ENCODE measurements at regions not wholly inside any gene's neighbourhood (a gene's known extent, or its start where the extent isn't known, plus 50 kb on each side); places are given as distances from the start of the nearest gene placed in this dataset.
A peak's percentile ranks its signal among the peaks of the same experiment; 100 is the strongest.

GRCh38 chr3:36248374-36248773 is 131.9 kb upstream of the STAC start:
- no peaks in the 10 kb centered on the region for H3K36me3 ChIP-seq
- no peak overlapping the region for H3K27ac ChIP-seq
- H3K4me3 ChIP-seq: no peak overlapping the region
- no peaks in the 10 kb centered on the region for H3K27me3 ChIP-seq (replicated peaks)
- DNase-seq (ENCODE audit: low read depth in 1 of 2, low spot score in 2 of 2): no peak
- H3K4me1 ChIP-seq (replicated peaks): peaks cover 19% of the 10 kb centered on the region
- no peaks in the 10 kb centered on the region for H3K9me3 ChIP-seq (replicated peaks)

- Histone ChIP-seq H3K9me3 (replicated peaks) (no peaks in the 10 kb centered on the region), H3K4me1 (replicated peaks) (0 out of 2 replicates have a peak, but pooled peaks cover 7% of the 10 kb centered on the region), H3K27me3 (replicated peaks) (no peaks in the 10 kb centered on the region), H3K36me3 (no peaks in the 10 kb centered on the region), H3K4me3 (no peak overlapping the region), H3K27ac (no peak overlapping the region)
- no peak for DNase-seq (ENCODE audit: low read depth in 1 of 2, low spot score in 2 of 2)
Measured at GRCh38 chr3:36250191-36250590, 130.1 kb upstream of the STAC start.

- Histone ChIP-seq H3K9me3 (replicated peaks) (no peaks in the 10 kb centered on the region), H3K36me3 (no peaks in the 10 kb centered on the region), H3K4me1 (replicated peaks) (no peaks in the 10 kb centered on the region), H3K27ac (no peak overlapping the region), H3K4me3 (no peak overlapping the region), H3K27me3 (replicated peaks) (no peaks in the 10 kb centered on the region)
- DNase-seq (ENCODE audit: low read depth in 1 of 2, low spot score in 2 of 2): no peak
Measured at GRCh38 chr3:36257158-36257852, 123.0 kb upstream of the STAC start.

GRCh38 chr3:36258421-36258820 is 121.9 kb upstream of the STAC start:
- no peaks in the 10 kb centered on the region for H3K4me1 ChIP-seq (replicated peaks)
- H3K9me3 ChIP-seq (replicated peaks): no peaks in the 10 kb centered on the region
- H3K27ac ChIP-seq: no peak overlapping the region
- no peaks in the 10 kb centered on the region for H3K27me3 ChIP-seq (replicated peaks)
- DNase-seq (ENCODE audit: low read depth in 1 of 2, low spot score in 2 of 2): no peak
- H3K36me3 ChIP-seq: no peaks in the 10 kb centered on the region
- H3K4me3 ChIP-seq: no peak overlapping the region

- Histone ChIP-seq H3K9me3 (replicated peaks) (no peaks in the 10 kb centered on the region), H3K36me3 (no peaks in the 10 kb centered on the region), H3K27me3 (replicated peaks) (no peaks in the 10 kb centered on the region), H3K27ac (no peak overlapping the region), H3K4me1 (replicated peaks) (no peaks in the 10 kb centered on the region), H3K4me3 (no peak overlapping the region)
- no peak for DNase-seq (ENCODE audit: low read depth in 1 of 2, low spot score in 2 of 2)
Measured at GRCh38 chr3:36259580-36259979, 120.7 kb upstream of the STAC start.

GRCh38 chr3:36269274-36269673 is 111.0 kb upstream of the STAC start:
- H3K27ac ChIP-seq: no peak overlapping the region
- H3K36me3 ChIP-seq: no peaks in the 10 kb centered on the region
- no peaks in the 10 kb centered on the region for H3K4me1 ChIP-seq (replicated peaks)
- H3K4me3 ChIP-seq: no peak overlapping the region
- H3K27me3 ChIP-seq (replicated peaks): no peaks in the 10 kb centered on the region
- no peak for DNase-seq (ENCODE audit: low read depth in 1 of 2, low spot score in 2 of 2)
- no peaks in the 10 kb centered on the region for H3K9me3 ChIP-seq (replicated peaks)

- H3K36me3 ChIP-seq: no peaks in the 10 kb centered on the region
- H3K4me1 ChIP-seq (replicated peaks): no peaks in the 10 kb centered on the region
- no peak for DNase-seq (ENCODE audit: low read depth in 1 of 2, low spot score in 2 of 2)
- no peaks in the 10 kb centered on the region for H3K27me3 ChIP-seq (replicated peaks)
- no peak overlapping the region for H3K4me3 ChIP-seq
- H3K27ac ChIP-seq: no peak overlapping the region
- no peaks in the 10 kb centered on the region for H3K9me3 ChIP-seq (replicated peaks)
Measured at GRCh38 chr3:36282766-36283165, 97.5 kb upstream of the STAC start.

- H3K27me3 ChIP-seq (replicated peaks): no peaks in the 10 kb centered on the region
- H3K4me1 ChIP-seq (replicated peaks): peaks cover 5% of the 10 kb centered on the region; the same call in 1 of the 2 replicates
- H3K36me3 ChIP-seq: no peaks in the 10 kb centered on the region
- H3K9me3 ChIP-seq (replicated peaks): no peaks in the 10 kb centered on the region
- H3K27ac ChIP-seq: no peak overlapping the region
- no peak for DNase-seq (ENCODE audit: low read depth in 1 of 2, low spot score in 2 of 2)
- H3K4me3 ChIP-seq: no peak overlapping the region
Measured at GRCh38 chr3:36295296-36295695, 85.0 kb upstream of the STAC start.

GRCh38 chr3:36297195-36297594 is 83.1 kb upstream of the STAC start:
- Histone ChIP-seq H3K27ac (no peak overlapping the region), H3K4me3 (no peak overlapping the region), H3K4me1 (replicated peaks) (peaks cover 5% of the 10 kb centered on the region; the same call in 1 of the 2 replicates), H3K9me3 (replicated peaks) (no peaks in the 10 kb centered on the region), H3K27me3 (replicated peaks) (no peaks in the 10 kb centered on the region), H3K36me3 (no peaks in the 10 kb centered on the region)
- DNase-seq (ENCODE audit: low read depth in 1 of 2, low spot score in 2 of 2): no peak

- Histone ChIP-seq H3K27ac (no peak overlapping the region), H3K27me3 (replicated peaks) (no peaks in the 10 kb centered on the region), H3K4me1 (replicated peaks) (peaks cover 5% of the 10 kb centered on the region; the same call in 1 of the 2 replicates), H3K36me3 (no peaks in the 10 kb centered on the region), H3K9me3 (replicated peaks) (no peaks in the 10 kb centered on the region), H3K4me3 (no peak overlapping the region)
- no peak for DNase-seq (ENCODE audit: low read depth in 1 of 2, low spot score in 2 of 2)
Measured at GRCh38 chr3:36298188-36298587, 82.1 kb upstream of the STAC start.

- peaks cover under 1% of the 10 kb centered on the region; the same call in 1 of the 2 replicates for H3K4me1 ChIP-seq (replicated peaks)
- no peaks in the 10 kb centered on the region for H3K27me3 ChIP-seq (replicated peaks)
- H3K27ac ChIP-seq: no peak overlapping the region
- H3K36me3 ChIP-seq: no peaks in the 10 kb centered on the region
- no peak overlapping the region for H3K4me3 ChIP-seq
- no peak for DNase-seq (ENCODE audit: low read depth in 1 of 2, low spot score in 2 of 2)
- no peaks in the 10 kb centered on the region for H3K9me3 ChIP-seq (replicated peaks)
Measured at GRCh38 chr3:36302158-36302509, 78.2 kb upstream of the STAC start.

- no peaks in the 10 kb centered on the region for H3K4me1 ChIP-seq (replicated peaks)
- no peaks in the 10 kb centered on the region for H3K36me3 ChIP-seq
- H3K4me3 ChIP-seq: no peak overlapping the region
- no peaks in the 10 kb centered on the region for H3K9me3 ChIP-seq (replicated peaks)
- H3K27me3 ChIP-seq (replicated peaks): no peaks in the 10 kb centered on the region
- no peak for DNase-seq (ENCODE audit: low read depth in 1 of 2, low spot score in 2 of 2)
- no peak overlapping the region for H3K27ac ChIP-seq
Measured at GRCh38 chr3:36302626-36303025, 77.7 kb upstream of the STAC start.

- no peak for DNase-seq (ENCODE audit: low read depth in 1 of 2, low spot score in 2 of 2)
- no peak overlapping the region for H3K27ac ChIP-seq
- H3K9me3 ChIP-seq (replicated peaks): no peaks in the 10 kb centered on the region
- no peaks in the 10 kb centered on the region for H3K27me3 ChIP-seq (replicated peaks)
- no peak overlapping the region for H3K4me3 ChIP-seq
- no peaks in the 10 kb centered on the region for H3K4me1 ChIP-seq (replicated peaks)
- H3K36me3 ChIP-seq: no peaks in the 10 kb centered on the region
Measured at GRCh38 chr3:36303286-36303685, 77.0 kb upstream of the STAC start.

GRCh38 chr3:36305929-36306520 is 74.3 kb upstream of the STAC start:
- H3K4me3 ChIP-seq: no peak overlapping the region
- no peaks in the 10 kb centered on the region for H3K4me1 ChIP-seq (replicated peaks)
- H3K36me3 ChIP-seq: no peaks in the 10 kb centered on the region
- no peaks in the 10 kb centered on the region for H3K9me3 ChIP-seq (replicated peaks)
- peak in 1 of 2 experiments; percentile 5 for DNase-seq (ENCODE audit: low read depth in 1 of 2, low spot score in 2 of 2)
- H3K27ac ChIP-seq: no peak overlapping the region
- H3K27me3 ChIP-seq (replicated peaks): no peaks in the 10 kb centered on the region

GRCh38 chr3:36309092-36309491 is 71.2 kb upstream of the STAC start:
- H3K9me3 ChIP-seq (replicated peaks): no peaks in the 10 kb centered on the region
- no peaks in the 10 kb centered on the region for H3K36me3 ChIP-seq

More at GRCh38 chr3:36309092-36309491, 71.2 kb upstream of the STAC start:
- H3K27ac ChIP-seq: no peak overlapping the region
- no peaks in the 10 kb centered on the region for H3K4me1 ChIP-seq (replicated peaks)
- H3K4me3 ChIP-seq: no peak overlapping the region
- no peak for DNase-seq (ENCODE audit: low read depth in 1 of 2, low spot score in 2 of 2)
- no peaks in the 10 kb centered on the region for H3K27me3 ChIP-seq (replicated peaks)
